Mesendoderm (in vitro differentiated cells): ENCODE measurements at regions not wholly inside any gene's neighbourhood (a gene's known extent, or its start where the extent isn't known, plus 50 kb on each side); places are given as distances from the start of the nearest gene placed in this dataset.

ENCODE experiments used
- DNase-seq: peaks from one replicate; pipeline ENCODE4 v3.0.0; 2013
- H2AK5ac ChIP-seq: 2 replicates; pipeline ENCODE4 v1.6.1; 2013; ENCODE audit warnings: low read length, inconsistent platforms
- H2BK120ac ChIP-seq: 2 replicates; pipeline ENCODE4 v1.6.1; 2013; ENCODE audit warnings: low read depth, mild to moderate bottlenecking, low read length, moderate library complexity, mixed read lengths
- H2BK15ac ChIP-seq: replicated peaks from 2 replicates; pipeline ENCODE4 v1.6.1; 2013; ENCODE audit warnings: low read depth, mild to moderate bottlenecking, moderate library complexity
- H2BK5ac ChIP-seq: 2 replicates; pipeline ENCODE4 v1.6.1; 2013; ENCODE audit warnings: low read length, inconsistent platforms
- H3K18ac ChIP-seq: 2 replicates; pipeline ENCODE4 v1.6.1; 2013; ENCODE audit warnings: mild to moderate bottlenecking, low read length, mixed read lengths
- H3K23ac ChIP-seq: one replicate; pipeline ENCODE4 v1.6.1; 2013; ENCODE audit warnings: low read length
- H3K27ac ChIP-seq: 2 replicates; pipeline ENCODE4 v1.5.1; 2013; ENCODE audit warnings: low read depth, mild to moderate bottlenecking, inconsistent platforms, low read length, moderate library complexity
- H3K27me3 ChIP-seq: 2 replicates; pipeline ENCODE4 v1.6.1; 2013; ENCODE audit warnings: low read length, control low read depth, mild to moderate bottlenecking, inconsistent platforms; ENCODE audit not compliant: insufficient read depth, poor library complexity
- H3K36me3 ChIP-seq: 2 replicates; pipeline ENCODE4 v1.6.1; 2013; ENCODE audit warnings: low read length, inconsistent platforms; ENCODE audit not compliant: control insufficient read depth, insufficient read depth
- H3K4ac ChIP-seq: one replicate; pipeline ENCODE4 v1.6.1; 2013; ENCODE audit warnings: low read depth, mild to moderate bottlenecking, low read length, moderate library complexity
- H3K4me1 ChIP-seq: 2 replicates; pipeline ENCODE4 v1.6.1; 2013; ENCODE audit warnings: low read depth, low read length, inconsistent platforms; ENCODE audit not compliant: control insufficient read depth
- H3K4me2 ChIP-seq: 2 replicates; pipeline ENCODE4 v1.6.1; 2013; ENCODE audit warnings: low read length
- H3K4me3 ChIP-seq: 2 replicates; pipeline ENCODE4 v1.5.1; 2013; ENCODE audit warnings: mild to moderate bottlenecking, low read length
- H3K56ac ChIP-seq: one replicate; pipeline ENCODE4 v1.6.1; 2013; ENCODE audit warnings: low read length
- H3K79me1 ChIP-seq: 2 replicates; pipeline ENCODE4 v1.6.1; 2013; ENCODE audit warnings: low read length, inconsistent platforms
- H3K79me2 ChIP-seq: 2 replicates; pipeline ENCODE4 v1.6.1; 2013; ENCODE audit warnings: mild to moderate bottlenecking, low read length; ENCODE audit not compliant: control insufficient read depth, insufficient read depth
- H3K9ac ChIP-seq: 2 replicates; pipeline ENCODE4 v1.6.1; 2013; ENCODE audit warnings: low read length, inconsistent platforms
- H4K5ac ChIP-seq: one replicate; pipeline ENCODE4 v1.6.1; 2013; ENCODE audit warnings: low read length
- H4K8ac ChIP-seq: one replicate; pipeline ENCODE4 v1.6.1; 2013; ENCODE audit warnings: low read depth, mild to moderate bottlenecking, control low read depth, low read length, moderate library complexity
- WGBS: extraction: QIAGEN DNeasy Blood & Tissue Kit; methylation state at CpG from one replicate; pipeline ENCODE4 v1.1.7; 2013; ENCODE audit warnings: low lambda C conversion rate, missing lambda C conversion rate; ENCODE audit not compliant: insufficient coverage; ENCODE audit errors: extremely low coverage; 5-methylcytosine and 5-hydroxymethylcytosine counted together

DNA sequence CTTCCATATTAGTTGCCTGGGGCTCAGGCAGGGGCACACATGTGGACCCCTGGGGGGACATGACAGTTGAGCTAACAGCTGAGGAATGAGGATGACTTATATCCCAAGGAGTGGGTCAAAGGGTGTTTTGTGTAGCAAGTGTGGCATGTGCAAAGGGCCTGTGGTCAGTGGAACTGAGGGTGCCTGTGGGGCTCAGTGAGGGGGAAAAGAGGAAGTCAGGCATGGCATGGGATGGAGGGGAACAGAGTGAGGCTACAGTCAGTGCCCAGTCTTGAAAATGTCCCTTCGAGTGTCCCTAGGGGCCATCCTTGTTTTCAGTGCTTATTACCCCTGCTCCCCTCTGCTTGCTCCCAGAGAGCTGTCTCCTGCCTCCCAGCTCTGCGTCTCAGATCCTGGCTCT, 64.3 kb upstream of the CD99 start:
- H3K23ac ChIP-seq, result no peak overlapping the region
- no peaks in the 10 kb centered on the region for H3K79me1 ChIP-seq
- H2BK120ac ChIP-seq, result no peak overlapping the region
- no peak overlapping the region for H3K56ac ChIP-seq
- H3K4me2 ChIP-seq, result no peak overlapping the region
- H2BK5ac ChIP-seq, result no peak overlapping the region
- H4K8ac ChIP-seq, result no peak overlapping the region
- no peak overlapping the region for H2AK5ac ChIP-seq
- H3K27ac ChIP-seq, result no peak overlapping the region
- no peaks in the 10 kb centered on the region for H3K27me3 ChIP-seq
- no peaks in the 10 kb centered on the region for H3K36me3 ChIP-seq
- no peaks in the 10 kb centered on the region for H3K79me2 ChIP-seq
- H4K5ac ChIP-seq, result no peak overlapping the region
- H2BK15ac ChIP-seq, result no peak overlapping the region
- WGBS, result no CpG with 5 or more reads among the region's 2 CpGs
- DNase-seq, result no peak
- H3K18ac ChIP-seq, result no peak overlapping the region
- no peak overlapping the region for H3K9ac ChIP-seq
- H3K4me3 ChIP-seq, result no peak overlapping the region
- no peak overlapping the region for H3K4ac ChIP-seq
- no peaks in the 10 kb centered on the region for H3K4me1 ChIP-seq

DNA sequence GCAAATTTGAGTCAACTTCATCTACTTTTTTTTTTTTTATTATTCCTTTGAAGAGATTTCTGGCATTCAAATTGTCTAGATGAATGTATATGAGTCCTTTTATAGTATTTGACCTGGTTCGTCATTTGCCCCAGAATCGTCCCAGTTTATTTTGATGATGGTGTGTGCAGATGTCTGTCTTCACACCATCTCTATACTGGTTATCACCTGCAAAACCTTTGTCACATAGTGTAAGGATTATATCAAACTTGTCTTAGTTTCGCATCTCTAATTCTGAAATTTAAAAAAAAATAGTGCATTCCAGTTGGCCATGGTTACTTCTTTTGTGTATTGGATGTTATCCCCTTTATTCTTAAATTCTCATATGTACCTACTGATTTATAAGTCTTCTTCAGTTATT, 70.5 kb upstream of the CD99 start:
- Histone ChIP-seq H2BK15ac (no peak overlapping the region), H2BK5ac (no peak overlapping the region), H3K4me1 (no peaks in the 10 kb centered on the region), H3K79me2 (peaks cover 2% of the 10 kb centered on the region), H3K36me3 (peaks cover 4% of the 10 kb centered on the region), H3K79me1 (peaks cover 1% of the 10 kb centered on the region), H3K4ac (no peak overlapping the region), H3K4me3 (no peak overlapping the region), H2BK120ac (no peak overlapping the region), H3K27ac (no peak overlapping the region), H4K8ac (no peak overlapping the region), H4K5ac (no peak overlapping the region), H3K27me3 (no peaks in the 10 kb centered on the region), H3K23ac (no peak overlapping the region), H3K56ac (no peak overlapping the region), H2AK5ac (no peak overlapping the region), H3K4me2 (no peak overlapping the region), H3K9ac (no peak overlapping the region), H3K18ac (no peak overlapping the region)
- no CpG with 5 or more reads among the region's 3 CpGs for WGBS
- DNase-seq, result no peak

DNA sequence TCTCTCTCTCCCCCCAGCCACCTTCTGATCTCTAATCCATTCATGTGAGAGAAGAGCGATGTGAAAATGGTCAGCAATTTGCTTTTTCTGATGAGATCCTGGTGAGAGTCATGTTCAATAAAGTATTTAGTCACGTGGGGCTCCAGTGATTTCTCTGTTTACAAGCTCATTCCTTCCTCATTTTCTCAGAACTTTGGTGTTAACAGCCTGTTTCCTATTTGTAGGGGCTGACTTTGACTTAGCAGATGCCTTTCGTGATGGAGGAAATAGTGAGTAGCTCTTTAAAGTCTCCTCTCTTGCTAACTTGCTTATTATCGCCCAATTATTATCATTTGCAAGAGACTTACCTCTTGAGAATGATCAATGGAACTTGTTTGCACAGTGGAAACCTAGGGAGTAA, 72.6 kb upstream of the CD99 start:
- H3K27me3 ChIP-seq, result no peaks in the 10 kb centered on the region
- H2BK120ac ChIP-seq, result no peak overlapping the region
- no peak overlapping the region for H3K4ac ChIP-seq
- no peak overlapping the region for H3K9ac ChIP-seq
- H2BK15ac ChIP-seq, result no peak overlapping the region
- WGBS, result no CpG with 5 or more reads among the region's 4 CpGs
- H2BK5ac ChIP-seq, result no peak overlapping the region
- peaks cover 4% of the 10 kb centered on the region for H3K36me3 ChIP-seq
- no peaks in the 10 kb centered on the region for H3K4me1 ChIP-seq
- H3K23ac ChIP-seq, result no peak overlapping the region
- peaks cover 3% of the 10 kb centered on the region for H3K79me2 ChIP-seq
- no peak overlapping the region for H3K56ac ChIP-seq
- no peak overlapping the region for H3K27ac ChIP-seq
- no peak overlapping the region for H4K8ac ChIP-seq
- peaks cover 1% of the 10 kb centered on the region for H3K79me1 ChIP-seq
- no peak overlapping the region for H2AK5ac ChIP-seq
- no peak overlapping the region for H3K4me3 ChIP-seq
- H3K18ac ChIP-seq, result no peak overlapping the region
- H4K5ac ChIP-seq, result no peak overlapping the region
- no peak for DNase-seq
- no peak overlapping the region for H3K4me2 ChIP-seq

DNA sequence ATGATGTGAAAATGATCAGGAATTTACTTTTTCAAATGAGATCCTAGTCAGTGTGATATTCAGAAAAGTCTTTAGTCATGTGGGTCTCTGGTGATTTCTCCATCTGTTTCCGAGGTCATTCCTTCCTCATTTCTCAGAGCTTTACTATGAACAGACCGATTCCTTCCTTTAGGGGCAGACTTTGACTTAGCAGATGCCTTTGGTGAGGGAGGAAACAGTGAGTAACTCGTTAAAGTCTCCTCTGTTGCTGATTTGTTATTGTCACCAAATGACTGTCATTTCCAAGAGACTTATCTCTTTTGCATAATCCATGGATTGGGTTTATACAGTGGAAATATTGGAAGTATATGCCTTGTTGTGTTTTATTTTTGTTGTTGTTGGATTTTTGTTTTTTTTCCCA, 76.2 kb upstream of the CD99 start:
- peaks cover 4% of the 10 kb centered on the region for H3K36me3 ChIP-seq
- H3K79me1 ChIP-seq, result peaks cover 4% of the 10 kb centered on the region
- H2BK15ac ChIP-seq, result no peak overlapping the region
- H3K27me3 ChIP-seq, result no peaks in the 10 kb centered on the region
- H2BK5ac ChIP-seq, result no peak overlapping the region
- no peak overlapping the region for H3K9ac ChIP-seq
- WGBS, result no CpG with 5 or more reads among the region's 3 CpGs
- peaks cover 8% of the 10 kb centered on the region for H3K79me2 ChIP-seq
- H3K4me1 ChIP-seq, result peaks cover 3% of the 10 kb centered on the region
- H2AK5ac ChIP-seq, result no peak overlapping the region
- H4K8ac ChIP-seq, result no peak overlapping the region
- H3K18ac ChIP-seq, result no peak overlapping the region
- H3K4me2 ChIP-seq, result no peak overlapping the region
- no peak overlapping the region for H3K4ac ChIP-seq
- H3K4me3 ChIP-seq, result no peak overlapping the region
- no peak overlapping the region for H3K23ac ChIP-seq
- DNase-seq, result peak; percentile 94
- no peak overlapping the region for H4K5ac ChIP-seq
- no peak overlapping the region for H3K27ac ChIP-seq
- no peak overlapping the region for H2BK120ac ChIP-seq
- no peak overlapping the region for H3K56ac ChIP-seq

DNA sequence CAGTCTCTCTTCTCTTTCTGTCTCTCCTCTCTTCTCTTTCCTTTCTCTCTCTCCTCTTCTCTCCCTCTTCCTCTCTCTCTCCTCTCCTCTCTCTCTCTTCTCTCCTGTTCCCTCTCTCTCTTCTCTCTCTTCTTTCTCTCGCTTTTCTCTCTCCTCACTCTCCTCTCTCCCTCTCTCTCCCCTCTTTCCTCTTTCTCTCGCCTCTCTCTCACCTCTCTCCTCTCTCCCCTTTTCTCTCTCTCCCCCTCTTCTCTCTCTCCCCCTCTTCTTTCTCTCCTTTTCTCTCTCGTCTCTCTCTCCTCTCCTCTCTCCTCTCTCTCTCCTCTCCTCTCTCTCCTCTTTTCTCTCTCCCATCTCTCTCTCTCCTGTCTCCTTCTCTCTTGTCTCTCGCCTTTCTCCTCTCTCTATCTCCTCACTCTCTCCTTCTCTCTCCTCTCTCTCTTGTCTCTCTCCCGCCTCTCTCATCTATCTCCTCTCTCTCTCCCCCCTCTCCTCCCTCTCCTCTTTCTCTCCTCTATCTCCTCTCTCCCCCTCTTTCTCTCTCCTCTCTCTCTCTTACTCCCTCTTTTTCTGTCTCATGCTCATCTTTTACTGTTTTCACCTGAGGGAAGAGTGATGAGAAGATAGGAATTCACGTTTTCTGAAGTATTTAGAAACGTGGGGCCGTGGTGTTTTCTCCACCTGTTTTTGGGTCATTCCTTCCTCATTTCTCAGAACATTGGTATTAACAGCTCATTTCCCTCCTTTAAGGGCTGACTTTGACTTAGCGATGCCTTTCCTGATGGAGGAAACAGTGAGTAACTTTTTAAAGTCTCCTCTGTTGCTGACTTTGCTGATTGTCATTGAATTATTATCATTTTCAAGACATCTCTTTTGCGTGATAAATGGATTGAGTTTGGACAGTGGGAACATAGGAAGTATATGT, 80.6 kb upstream of the CD99 start:
- H3K79me2 ChIP-seq, result peaks cover 6% of the 10 kb centered on the region
- DNase-seq, result no peak
- H3K4me2 ChIP-seq, result peak overlapping the region; percentile 73
- H2BK120ac ChIP-seq, result no peak overlapping the region
- H3K18ac ChIP-seq, result no peak overlapping the region
- no peak overlapping the region for H3K27ac ChIP-seq
- H3K4ac ChIP-seq, result no peak overlapping the region
- H4K5ac ChIP-seq, result no peak overlapping the region
- peak overlapping the region; percentile 11 for H3K4me3 ChIP-seq
- H3K56ac ChIP-seq, result peak overlapping the region; percentile 62
- H3K9ac ChIP-seq, result peak overlapping the region; percentile 69
- H2BK5ac ChIP-seq, result no peak overlapping the region
- no peak overlapping the region for H2AK5ac ChIP-seq
- no peaks in the 10 kb centered on the region for H3K36me3 ChIP-seq
- peaks cover 4% of the 10 kb centered on the region for H3K79me1 ChIP-seq
- no peaks in the 10 kb centered on the region for H3K27me3 ChIP-seq
- H4K8ac ChIP-seq, result no peak overlapping the region
- WGBS, result 100% methylated on average over 1 of the region's 10 CpGs
- no peak overlapping the region for H2BK15ac ChIP-seq
- no peak overlapping the region for H3K23ac ChIP-seq
- peaks cover 3% of the 10 kb centered on the region for H3K4me1 ChIP-seq
